GM12878 (cell line): ENCODE measurements at regions not wholly inside any gene's neighbourhood (a gene's known extent, or its start where the extent isn't known, plus 50 kb on each side); places are given as distances from the start of the nearest gene placed in this dataset.

Experiments used
- ATAC-seq: fragments of 200-7000 bp; cut with Tn5 transposase; 3 replicates; pipeline ENCODE4 v1.9.1; 2020; ENCODE audit warnings: mild to moderate bottlenecking, moderate library complexity
- BruUV-seq: library from RNA; stranded (reverse); fragments of 400-500 nt; replicated peaks from 2 replicates; lab custom pipeline; 2021; lab: Mats Ljungman, UMichigan
- CTCF ChIA-PET: fragments of 300-600 bp; sonication (Branson Sonifier 250); formaldehyde crosslinking; extraction: SDS; loops from one replicate; lab custom pipeline; 2021; ENCODE audit warnings: inconsistent platforms; lab: Yijun Ruan, JAX
- POLR2A ChIA-PET: fragments of 350-600 bp; formaldehyde crosslinking; extraction: SDS; loops from one replicate; lab custom pipeline; 2021; ENCODE audit warnings: inconsistent platforms; lab: Charles Lee
- RAD21 ChIA-PET: fragments of 300-600 bp; sonication (Branson Sonifier 250); formaldehyde crosslinking; loops from one replicate; lab custom pipeline; 2023; ENCODE audit warnings: antibody characterized with exemption; ENCODE audit not compliant: unreplicated experiment; lab: Charles Lee
- SMC1A ChIA-PET: fragments of 300-600 bp; sonication (Branson Sonifier 250); formaldehyde crosslinking; loops from one replicate; lab custom pipeline; 2023; ENCODE audit not compliant: unreplicated experiment, uncharacterized antibody; lab: Charles Lee
- DNase-seq: peaks from one replicate; pipeline ENCODE4 v3.0.0-alpha.2; 2011; ENCODE audit warnings: low read depth, low spot score
- FAIRE-seq: peaks from 3 replicates; lab custom pipeline; 2011; peaks lifted over from hg19 to GRCh38; lab: Jason Lieb, UNC
- H2AFZ ChIP-seq: 2 replicates; pipeline ENCODE4 v1.6.0; 2011; ENCODE audit warnings: low read depth, low read length, control low read depth; ENCODE audit not compliant: control insufficient read depth
- H3K27ac ChIP-seq: 2 replicates; pipeline ENCODE4 v1.5.1; 2011; ENCODE audit warnings: control low read depth; ENCODE audit not compliant: control insufficient read depth, insufficient read depth
- H3K27me3 ChIP-seq, 2 experiments: replicated peaks in 1 of 2; 2 replicates each; pipeline versions ENCODE4 v1.6.0 to v1.6.1; 2011; ENCODE audit warnings: low read length in 1 of 2; ENCODE audit not compliant: control insufficient read depth in 2 of 2, insufficient read depth in 2 of 2
- H3K36me3 ChIP-seq, 2 experiments: 2 replicates each; pipeline ENCODE4 v1.5.1; 2011; ENCODE audit warnings: low read length in 1 of 2; ENCODE audit not compliant: control insufficient read depth in 2 of 2, insufficient read depth in 2 of 2
- H3K4me1 ChIP-seq: 2 replicates; pipeline ENCODE4 v1.6.1; 2011; ENCODE audit warnings: mild to moderate bottlenecking, low read length, moderate library complexity, mixed read lengths; ENCODE audit not compliant: control insufficient read depth, insufficient read depth
- H3K4me2 ChIP-seq: 2 replicates; pipeline ENCODE4 v1.6.0; 2011; ENCODE audit warnings: control low read depth; ENCODE audit not compliant: control insufficient read depth, insufficient read depth
- H3K4me3 ChIP-seq: fragments of 200-600 bp; sonication (generic); 2 replicates; pipeline ENCODE4 v1.5.1; 2016
- H3K79me2 ChIP-seq: 2 replicates; pipeline ENCODE4 v1.6.0; 2011; ENCODE audit warnings: low read length; ENCODE audit not compliant: control insufficient read depth, insufficient read depth
- H3K9ac ChIP-seq: 2 replicates; pipeline ENCODE4 v1.8.0; 2011; ENCODE audit warnings: low read length, control low read depth, mixed read lengths; ENCODE audit not compliant: control insufficient read depth, insufficient read depth
- H3K9me3 ChIP-seq: replicated peaks from 3 replicates; pipeline ENCODE4 v1.5.1; 2011; ENCODE audit warnings: mild to moderate bottlenecking, low read length; ENCODE audit not compliant: control insufficient read depth, insufficient read depth
- H4K20me1 ChIP-seq: 2 replicates; pipeline ENCODE4 v1.6.0; 2011; ENCODE audit not compliant: control insufficient read depth, insufficient read depth
- ETV6 ChIP-seq, 2 experiments: fragments of 450-650 bp in 1 of 2; IDR thresholded peaks in 1 of 2; conservative IDR thresholded peaks in 1 of 2; 2 replicates each; pipeline ENCODE4 v1.6.1; 2014; ENCODE audit warnings: antibody characterized with exemption in 1 of 2, borderline replicate concordance in 1 of 2, low read depth in 1 of 2, mild to moderate bottlenecking in 1 of 2, moderate library complexity in 1 of 2
- PAX5 ChIP-seq: IDR thresholded peaks from 2 replicates; pipeline ENCODE4 v1.6.1; 2011; ENCODE audit warnings: low read depth, low read length, borderline replicate concordance
- RUNX3 ChIP-seq: IDR thresholded peaks from 2 replicates; pipeline ENCODE4 v1.6.1; 2012; ENCODE audit warnings: low read length, inconsistent platforms
- WGBS: methylation state at CpG from one replicate; pipeline ENCODE4 v1.1.6; 2016; ENCODE audit warnings: low lambda C conversion rate; ENCODE audit not compliant: insufficient replicate concordance, insufficient coverage; ENCODE audit errors: missing lambda C conversion rate; 5-methylcytosine and 5-hydroxymethylcytosine counted together
- in situ Hi-C: fragments of 300-500 bp; cut with MboI; formaldehyde crosslinking; loops from 9 replicates; pipeline ENCODE4 v1.14.3; 2018; ENCODE audit warnings: mixed read lengths
- intact Hi-C: fragments of 100-400 bp; cut with micrococcal nuclease; formaldehyde crosslinking; loops from one replicate; pipeline ENCODE4 v1.14.2; 2022; ENCODE audit not compliant: unreplicated experiment
- TF ChIP-seq, protein P1 (sequence below): IDR thresholded peaks from 2 replicates; pipeline ENCODE4 v1.6.1; 2012; ENCODE audit warnings: improper control_type of control experiment, low read depth, low read length; ENCODE audit not compliant: insufficient replicate concordance

GRCh38 chr1:222392556-222392955, 155.3 kb downstream of the HHIPL2 start:
- no peaks in the 10 kb centered on the region for H3K36me3 ChIP-seq
- SMC1A ChIA-PET, result interaction anchor here (1.2 kb wide), 1 partner anchor 56 kb away, joined by 3 read pairs; no protein-coding TSS in a partner anchor
- in situ Hi-C loops (no loop called here), intact Hi-C loops (no loop called here)
- DNase-seq (no peak), ATAC-seq (no peak), FAIRE-seq (no peak)
- no TSS peak for BruUV-seq
- no peaks in the 10 kb centered on the region for H3K27me3 ChIP-seq
- H3K9ac ChIP-seq, result no peak overlapping the region
- no peak overlapping the region for H2AFZ ChIP-seq
- H3K79me2 ChIP-seq, result no peaks in the 10 kb centered on the region
- CTCF ChIA-PET, result no interaction called here
- no peaks in the 10 kb centered on the region for H3K9me3 ChIP-seq
- H4K20me1 ChIP-seq, result no peaks in the 10 kb centered on the region
- RAD21 ChIA-PET, result no interaction called here
- H3K4me3 ChIP-seq, result no peak overlapping the region
- H3K4me2 ChIP-seq, result no peak overlapping the region
- H3K4me1 ChIP-seq, result no peaks in the 10 kb centered on the region
- POLR2A ChIA-PET, result no interaction called here
- no peak for TF ChIP-seq ETV6 (conservative IDR thresholded peaks at IDR 0.05 in 1 of 2, IDR thresholded peaks at IDR 0.05 in 1 of 2; ENCODE audit: borderline replicate concordance in 1 of 2, low read depth in 1 of 2)
- TF ChIP-seq, protein P1, sequence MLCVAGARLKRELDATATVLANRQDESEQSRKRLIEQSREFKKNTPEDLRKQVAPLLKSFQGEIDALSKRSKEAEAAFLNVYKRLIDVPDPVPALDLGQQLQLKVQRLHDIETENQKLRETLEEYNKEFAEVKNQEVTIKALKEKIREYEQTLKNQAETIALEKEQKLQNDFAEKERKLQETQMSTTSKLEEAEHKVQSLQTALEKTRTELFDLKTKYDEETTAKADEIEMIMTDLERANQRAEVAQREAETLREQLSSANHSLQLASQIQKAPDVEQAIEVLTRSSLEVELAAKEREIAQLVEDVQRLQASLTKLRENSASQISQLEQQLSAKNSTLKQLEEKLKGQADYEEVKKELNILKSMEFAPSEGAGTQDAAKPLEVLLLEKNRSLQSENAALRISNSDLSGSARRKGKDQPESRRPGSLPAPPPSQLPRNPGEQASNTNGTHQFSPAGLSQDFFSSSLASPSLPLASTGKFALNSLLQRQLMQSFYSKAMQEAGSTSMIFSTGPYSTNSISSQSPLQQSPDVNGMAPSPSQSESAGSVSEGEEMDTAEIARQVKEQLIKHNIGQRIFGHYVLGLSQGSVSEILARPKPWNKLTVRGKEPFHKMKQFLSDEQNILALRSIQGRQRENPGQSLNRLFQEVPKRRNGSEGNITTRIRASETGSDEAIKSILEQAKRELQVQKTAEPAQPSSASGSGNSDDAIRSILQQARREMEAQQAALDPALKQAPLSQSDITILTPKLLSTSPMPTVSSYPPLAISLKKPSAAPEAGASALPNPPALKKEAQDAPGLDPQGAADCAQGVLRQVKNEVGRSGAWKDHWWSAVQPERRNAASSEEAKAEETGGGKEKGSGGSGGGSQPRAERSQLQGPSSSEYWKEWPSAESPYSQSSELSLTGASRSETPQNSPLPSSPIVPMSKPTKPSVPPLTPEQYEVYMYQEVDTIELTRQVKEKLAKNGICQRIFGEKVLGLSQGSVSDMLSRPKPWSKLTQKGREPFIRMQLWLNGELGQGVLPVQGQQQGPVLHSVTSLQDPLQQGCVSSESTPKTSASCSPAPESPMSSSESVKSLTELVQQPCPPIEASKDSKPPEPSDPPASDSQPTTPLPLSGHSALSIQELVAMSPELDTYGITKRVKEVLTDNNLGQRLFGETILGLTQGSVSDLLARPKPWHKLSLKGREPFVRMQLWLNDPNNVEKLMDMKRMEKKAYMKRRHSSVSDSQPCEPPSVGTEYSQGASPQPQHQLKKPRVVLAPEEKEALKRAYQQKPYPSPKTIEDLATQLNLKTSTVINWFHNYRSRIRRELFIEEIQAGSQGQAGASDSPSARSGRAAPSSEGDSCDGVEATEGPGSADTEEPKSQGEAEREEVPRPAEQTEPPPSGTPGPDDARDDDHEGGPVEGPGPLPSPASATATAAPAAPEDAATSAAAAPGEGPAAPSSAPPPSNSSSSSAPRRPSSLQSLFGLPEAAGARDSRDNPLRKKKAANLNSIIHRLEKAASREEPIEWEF, result no peak
- TF ChIP-seq PAX5, result no peak
- no peak for TF ChIP-seq RUNX3
- no peak overlapping the region for H3K27ac ChIP-seq
- WGBS, result 35% methylated on average over 3 of the region's 3 CpGs
